HepG2 (cell line): ENCODE measurements at regions not wholly inside any gene's neighbourhood (a gene's known extent, or its start where the extent isn't known, plus 50 kb on each side); places are given as distances from the start of the nearest gene placed in this dataset.

Experiments used
- ATAC-seq: fragments of 200-7000 bp; cut with Tn5 transposase; 3 replicates; pipeline ENCODE4 v1.9.1; 2020; ENCODE audit warnings: mild to moderate bottlenecking, moderate library complexity
- BruUV-seq: library from RNA; stranded (reverse); fragments of 400-500 nt; replicated peaks from 2 replicates; lab custom pipeline; 2021; lab: Mats Ljungman, UMichigan
- CTCF ChIA-PET: fragments of 300-600 bp; formaldehyde crosslinking; extraction: SDS; loops from one replicate; lab custom pipeline; 2021; ENCODE audit warnings: low total read pairs, inconsistent platforms, low intra/inter-chr PET ratio; lab: Yijun Ruan, JAX
- POLR2A ChIA-PET: fragments of 350-600 bp; sonication (Branson Sonifier 250); formaldehyde crosslinking; loops from one replicate; lab custom pipeline; 2020; ENCODE audit warnings: antibody characterized with exemption, inconsistent platforms; lab: Yijun Ruan, JAX
- DNase-seq: peaks from one replicate; pipeline ENCODE4 v3.0.0-alpha.2; 2015; ENCODE audit warnings: low spot score
- FAIRE-seq: peaks from 3 replicates; lab custom pipeline; 2011; peaks lifted over from hg19 to GRCh38; lab: Jason Lieb, UNC
- H2AFZ ChIP-seq: one replicate; pipeline ENCODE4 v1.6.1; 2011; ENCODE audit warnings: low read length, inconsistent platforms
- H3K27ac ChIP-seq: fragments of 300-600 bp; 3 replicates; pipeline ENCODE4 v1.8.0; 2011; ENCODE audit warnings: mixed run types, mild to moderate bottlenecking, mixed read lengths, low read length, inconsistent platforms; ENCODE audit not compliant: insufficient read depth; ENCODE audit errors: extremely low read length
- H3K27me3 ChIP-seq, 2 experiments: fragments of 200-600 bp in 1 of 2; 2 replicates in 1 of 2; 3 replicates in 1 of 2; pipeline versions ENCODE4 v1.6.0 to v1.8.0; 2011; ENCODE audit warnings: low read length in 2 of 2, mild to moderate bottlenecking in 2 of 2, moderate library complexity in 2 of 2, inconsistent platforms in 1 of 2; ENCODE audit not compliant: insufficient read depth in 2 of 2, control insufficient read depth in 1 of 2
- H3K36me3 ChIP-seq, 2 experiments: fragments of 200-600 bp in 1 of 2; replicated peaks in 1 of 2; 2 replicates in 1 of 2; 3 replicates in 1 of 2; pipeline versions ENCODE4 v1.5.1 to v1.8.0; 2011; ENCODE audit warnings: low read length in 2 of 2, inconsistent platforms in 1 of 2; ENCODE audit not compliant: insufficient read depth in 2 of 2, control insufficient read depth in 1 of 2
- H3K4me1 ChIP-seq: 2 replicates; pipeline ENCODE4 v1.5.1; 2012; ENCODE audit warnings: low read length, inconsistent platforms; ENCODE audit not compliant: insufficient read depth
- H3K4me2 ChIP-seq: 2 replicates; pipeline ENCODE4 v1.6.0; 2011; ENCODE audit warnings: low read depth, low read length, inconsistent platforms
- H3K4me3 ChIP-seq, 3 experiments: fragments of 200-600 bp in 1 of 3; sonication (generic), shearing (Covaris generic) in 1 of 3; replicated peaks in 1 of 3; 2 replicates each; pipeline ENCODE4 v1.5.1; 2011 to 2016; ENCODE audit warnings: low read length in 3 of 3, inconsistent platforms in 2 of 3, low read depth in 2 of 3, mild to moderate bottlenecking in 2 of 3, control low read depth in 1 of 3, mixed read lengths in 1 of 3; ENCODE audit not compliant: insufficient read depth in 1 of 3
- H3K79me2 ChIP-seq: one replicate; pipeline ENCODE4 v1.6.1; 2011; ENCODE audit warnings: low read length, inconsistent platforms; ENCODE audit not compliant: insufficient read depth
- H3K9ac ChIP-seq: 2 replicates; pipeline ENCODE4 v1.6.0; 2011; ENCODE audit warnings: mild to moderate bottlenecking, low read depth, low read length, inconsistent platforms; ENCODE audit not compliant: insufficient read depth
- H3K9me3 ChIP-seq: 2 replicates; pipeline ENCODE4 v1.5.1; 2012; ENCODE audit warnings: mild to moderate bottlenecking, low read length
- H4K20me1 ChIP-seq: 2 replicates; pipeline ENCODE4 v1.6.0; 2011; ENCODE audit warnings: inconsistent platforms, mild to moderate bottlenecking, low read length, moderate library complexity; ENCODE audit not compliant: insufficient read depth
- AGO2 ChIP-seq: fragments of 200-400 bp; formaldehyde crosslinking; optimal IDR thresholded peaks from 2 replicates; pipeline ENCODE3; 2017; ENCODE audit warnings: mild to moderate bottlenecking, low read depth, low read length, moderate library complexity
- CBX5 ChIP-seq: sonication (generic); formaldehyde crosslinking; IDR thresholded peaks from 2 replicates; pipeline ENCODE4 v1.4.0; 2020; ENCODE audit warnings: missing genetic modification reagents, borderline replicate concordance
- ELF3 ChIP-seq: IDR thresholded peaks from 2 replicates; pipeline ENCODE4 v1.6.1; 2016; ENCODE audit warnings: missing genetic modification reagents, missing compliant biosample characterization
- GTF2F1 ChIP-seq: fragments of 150-350 bp; IDR thresholded peaks from 2 replicates; pipeline ENCODE4 v1.6.1; 2014; ENCODE audit warnings: low read length
- KDM5B ChIP-seq: sonication (generic); formaldehyde crosslinking; IDR thresholded peaks from 2 replicates; pipeline ENCODE4 v1.4.0; 2020; ENCODE audit warnings: missing genetic modification reagents, mild to moderate bottlenecking, borderline replicate concordance
- MAZ ChIP-seq, 2 experiments: sonication (generic) in 1 of 2; formaldehyde crosslinking in 1 of 2; IDR thresholded peaks; 2 replicates each; pipeline versions ENCODE4 v1.5.0 to v1.6.1; 2012 to 2020; ENCODE audit warnings: low read depth in 2 of 2, mild to moderate bottlenecking in 2 of 2, borderline replicate concordance in 1 of 2, improper control_type of control experiment in 1 of 2, low read length in 1 of 2, missing genetic modification reagents in 1 of 2, moderate library complexity in 1 of 2
- MTF2 ChIP-seq: sonication (generic); formaldehyde crosslinking; IDR thresholded peaks from 2 replicates; pipeline ENCODE4 v1.5.0; 2020; ENCODE audit warnings: missing genetic modification reagents, borderline replicate concordance
- NFKBIZ ChIP-seq: IDR thresholded peaks from 2 replicates; pipeline ENCODE4 v1.6.1; 2018; ENCODE audit warnings: missing genetic modification reagents, missing compliant biosample characterization
- ZKSCAN5 ChIP-seq: sonication (generic); formaldehyde crosslinking; IDR thresholded peaks from 2 replicates; pipeline ENCODE4 v1.5.1; 2020; ENCODE audit warnings: mild to moderate bottlenecking, missing genetic modification reagents
- ZNF232 ChIP-seq: sonication (generic); formaldehyde crosslinking; IDR thresholded peaks from 2 replicates; pipeline ENCODE4 v1.4.0; 2020; ENCODE audit warnings: missing genetic modification reagents, borderline replicate concordance
- ZNF451 ChIP-seq: sonication (generic); formaldehyde crosslinking; IDR thresholded peaks from 2 replicates; pipeline ENCODE4 v1.5.0; 2020; ENCODE audit warnings: mild to moderate bottlenecking, missing genetic modification reagents
- ZNF484 ChIP-seq: sonication (generic); formaldehyde crosslinking; IDR thresholded peaks from 2 replicates; pipeline ENCODE4 v1.5.1; 2020; ENCODE audit warnings: mild to moderate bottlenecking, low read depth, missing genetic modification reagents, borderline replicate concordance
- ZNF501 ChIP-seq: sonication (generic); formaldehyde crosslinking; IDR thresholded peaks from 2 replicates; pipeline ENCODE4 v1.5.1; 2020; ENCODE audit warnings: mild to moderate bottlenecking, moderate library complexity, missing genetic modification reagents
- ZNF549 ChIP-seq: sonication (generic); formaldehyde crosslinking; IDR thresholded peaks from 2 replicates; pipeline ENCODE4 v1.5.0; 2020; ENCODE audit warnings: missing genetic modification reagents
- WGBS: methylation state at CpG from one replicate; pipeline ENCODE4 v1.1.6; 2017; ENCODE audit warnings: low lambda C conversion rate; 5-methylcytosine and 5-hydroxymethylcytosine counted together
- in situ Hi-C: cut with HindIII; loops from 2 replicates; pipeline ENCODE4 v1.10.0; 2017; ENCODE audit warnings: low pct_unique_long_range_greater_than_20kb; ENCODE audit not compliant: extremely low pct_ligation_motif_present
- intact Hi-C: fragments of 100-400 bp; cut with micrococcal nuclease; formaldehyde crosslinking; loops from one replicate; pipeline ENCODE4 v1.10.0; 2022; ENCODE audit not compliant: unreplicated experiment
- TF ChIP-seq, protein P1 (sequence below): sonication (generic); formaldehyde crosslinking; IDR thresholded peaks from 2 replicates; pipeline ENCODE4 v1.8.0; 2022; ENCODE audit warnings: mild to moderate bottlenecking, missing genetic modification reagents, moderate library complexity
- TF ChIP-seq, protein P2 (sequence below): sonication (generic); formaldehyde crosslinking; IDR thresholded peaks from 2 replicates; pipeline ENCODE4 v1.5.1; 2020; ENCODE audit warnings: missing genetic modification reagents, mild to moderate bottlenecking, borderline replicate concordance
- TF ChIP-seq, protein P3 (sequence below): sonication (generic); formaldehyde crosslinking; IDR thresholded peaks from 2 replicates; pipeline ENCODE4 v1.5.1; 2020; ENCODE audit warnings: missing genetic modification reagents, mild to moderate bottlenecking, borderline replicate concordance
- TF ChIP-seq, protein P4 (sequence below): IDR thresholded peaks from 2 replicates; pipeline ENCODE4 v1.6.1; 2016; ENCODE audit warnings: control low read depth

DNA sequence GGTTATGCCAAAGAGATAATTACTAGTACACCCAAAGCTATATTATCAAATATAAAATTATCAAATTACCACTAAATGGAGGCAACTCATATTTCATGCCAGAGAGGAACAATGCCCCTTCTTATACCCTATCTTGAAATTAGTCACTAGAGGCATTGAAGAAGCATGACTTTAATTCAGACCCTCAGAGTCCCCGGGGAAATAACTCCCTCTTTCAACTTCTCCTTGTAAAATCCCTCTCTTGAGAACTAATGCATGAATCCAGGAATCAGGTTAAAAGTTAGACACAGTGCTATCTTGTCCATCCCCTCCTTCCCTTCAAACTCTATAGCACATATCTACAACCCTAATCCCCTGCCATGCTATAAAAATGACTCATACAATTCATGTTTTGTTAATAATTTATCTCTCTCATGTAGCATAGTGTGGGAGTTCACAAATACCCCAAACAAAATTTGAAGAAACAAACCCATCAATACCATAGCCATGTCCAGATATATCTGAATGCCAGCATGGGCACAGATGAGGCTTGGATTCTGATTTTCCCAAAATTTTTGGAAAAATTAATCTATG is 665.4 kb downstream of the KCNA4 start:
- Histone ChIP-seq H2AFZ (no peak overlapping the region), H3K4me2 (no peak overlapping the region), H3K4me3 (no peak overlapping the region), H3K79me2 (no peaks in the 10 kb centered on the region), H4K20me1 (no peaks in the 10 kb centered on the region), H3K9ac (no peak overlapping the region), H3K4me1 (no peaks in the 10 kb centered on the region), H3K9me3 (no peaks in the 10 kb centered on the region), H3K36me3 (no peaks in the 10 kb centered on the region), H3K27me3 (no peaks in the 10 kb centered on the region), H3K27ac (no peak overlapping the region)
- intact Hi-C loops: no loop called here
- ATAC-seq (no peak), FAIRE-seq (no peak), DNase-seq (no peak)
- ChIA-PET CTCF (no interaction called here), POLR2A (no interaction called here)
- BruUV-seq: no TSS peak
- 0% methylated on average over 1 of the region's 1 CpG for WGBS
- TF ChIP-seq MAZ (IDR thresholded peaks at IDR 0.05; ENCODE audit: borderline replicate concordance, low read depth, low read length) (no peak), MAZ (CRISPR knock-in tag; IDR thresholded peaks at IDR 0.05; ENCODE audit: low read depth) (no peak), KDM5B (no peak), NFKBIZ (CRISPR knock-in tag) (no peak), ZKSCAN5 (CRISPR knock-in tag) (no peak), GTF2F1 (no peak), CBX5 (CRISPR knock-in tag) (no peak), ZNF232 (no peak), ZNF451 (CRISPR knock-in tag) (no peak), ZNF484 (CRISPR knock-in tag) (no peak), ZNF501 (no peak), MTF2 (no peak), AGO2 (no peak), ELF3 (no peak), ZNF549 (CRISPR knock-in tag) (no peak)
- TF ChIP-seq, protein P1, sequence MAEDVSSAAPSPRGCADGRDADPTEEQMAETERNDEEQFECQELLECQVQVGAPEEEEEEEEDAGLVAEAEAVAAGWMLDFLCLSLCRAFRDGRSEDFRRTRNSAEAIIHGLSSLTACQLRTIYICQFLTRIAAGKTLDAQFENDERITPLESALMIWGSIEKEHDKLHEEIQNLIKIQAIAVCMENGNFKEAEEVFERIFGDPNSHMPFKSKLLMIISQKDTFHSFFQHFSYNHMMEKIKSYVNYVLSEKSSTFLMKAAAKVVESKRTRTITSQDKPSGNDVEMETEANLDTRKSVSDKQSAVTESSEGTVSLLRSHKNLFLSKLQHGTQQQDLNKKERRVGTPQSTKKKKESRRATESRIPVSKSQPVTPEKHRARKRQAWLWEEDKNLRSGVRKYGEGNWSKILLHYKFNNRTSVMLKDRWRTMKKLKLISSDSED (CRISPR knock-in tag): no peak
- TF ChIP-seq, protein P2, sequence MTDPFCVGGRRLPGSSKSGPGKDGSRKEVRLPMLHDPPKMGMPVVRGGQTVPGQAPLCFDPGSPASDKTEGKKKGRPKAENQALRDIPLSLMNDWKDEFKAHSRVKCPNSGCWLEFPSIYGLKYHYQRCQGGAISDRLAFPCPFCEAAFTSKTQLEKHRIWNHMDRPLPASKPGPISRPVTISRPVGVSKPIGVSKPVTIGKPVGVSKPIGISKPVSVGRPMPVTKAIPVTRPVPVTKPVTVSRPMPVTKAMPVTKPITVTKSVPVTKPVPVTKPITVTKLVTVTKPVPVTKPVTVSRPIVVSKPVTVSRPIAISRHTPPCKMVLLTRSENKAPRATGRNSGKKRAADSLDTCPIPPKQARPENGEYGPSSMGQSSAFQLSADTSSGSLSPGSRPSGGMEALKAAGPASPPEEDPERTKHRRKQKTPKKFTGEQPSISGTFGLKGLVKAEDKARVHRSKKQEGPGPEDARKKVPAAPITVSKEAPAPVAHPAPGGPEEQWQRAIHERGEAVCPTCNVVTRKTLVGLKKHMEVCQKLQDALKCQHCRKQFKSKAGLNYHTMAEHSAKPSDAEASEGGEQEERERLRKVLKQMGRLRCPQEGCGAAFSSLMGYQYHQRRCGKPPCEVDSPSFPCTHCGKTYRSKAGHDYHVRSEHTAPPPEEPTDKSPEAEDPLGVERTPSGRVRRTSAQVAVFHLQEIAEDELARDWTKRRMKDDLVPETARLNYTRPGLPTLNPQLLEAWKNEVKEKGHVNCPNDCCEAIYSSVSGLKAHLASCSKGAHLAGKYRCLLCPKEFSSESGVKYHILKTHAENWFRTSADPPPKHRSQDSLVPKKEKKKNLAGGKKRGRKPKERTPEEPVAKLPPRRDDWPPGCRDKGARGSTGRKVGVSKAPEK (CRISPR knock-in tag): no peak
- TF ChIP-seq, protein P3, sequence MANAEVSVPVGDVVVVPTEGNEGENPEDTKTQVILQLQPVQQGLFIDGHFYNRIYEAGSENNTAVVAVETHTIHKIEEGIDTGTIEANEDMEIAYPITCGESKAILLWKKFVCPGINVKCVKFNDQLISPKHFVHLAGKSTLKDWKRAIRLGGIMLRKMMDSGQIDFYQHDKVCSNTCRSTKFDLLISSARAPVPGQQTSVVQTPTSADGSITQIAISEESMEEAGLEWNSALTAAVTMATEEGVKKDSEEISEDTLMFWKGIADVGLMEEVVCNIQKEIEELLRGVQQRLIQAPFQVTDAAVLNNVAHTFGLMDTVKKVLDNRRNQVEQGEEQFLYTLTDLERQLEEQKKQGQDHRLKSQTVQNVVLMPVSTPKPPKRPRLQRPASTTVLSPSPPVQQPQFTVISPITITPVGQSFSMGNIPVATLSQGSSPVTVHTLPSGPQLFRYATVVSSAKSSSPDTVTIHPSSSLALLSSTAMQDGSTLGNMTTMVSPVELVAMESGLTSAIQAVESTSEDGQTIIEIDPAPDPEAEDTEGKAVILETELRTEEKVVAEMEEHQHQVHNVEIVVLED (CRISPR knock-in tag): no peak
- TF ChIP-seq, protein P4, sequence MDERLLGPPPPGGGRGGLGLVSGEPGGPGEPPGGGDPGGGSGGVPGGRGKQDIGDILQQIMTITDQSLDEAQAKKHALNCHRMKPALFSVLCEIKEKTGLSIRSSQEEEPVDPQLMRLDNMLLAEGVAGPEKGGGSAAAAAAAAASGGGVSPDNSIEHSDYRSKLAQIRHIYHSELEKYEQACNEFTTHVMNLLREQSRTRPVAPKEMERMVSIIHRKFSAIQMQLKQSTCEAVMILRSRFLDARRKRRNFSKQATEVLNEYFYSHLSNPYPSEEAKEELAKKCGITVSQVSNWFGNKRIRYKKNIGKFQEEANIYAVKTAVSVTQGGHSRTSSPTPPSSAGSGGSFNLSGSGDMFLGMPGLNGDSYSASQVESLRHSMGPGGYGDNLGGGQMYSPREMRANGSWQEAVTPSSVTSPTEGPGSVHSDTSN (CRISPR knock-in tag): no peak
- in situ Hi-C loops: no loop called here
